Gastroesophageal sphincter (tissue), 3 donors: ENCODE measurements at regions not wholly inside any gene's neighbourhood (a gene's known extent, or its start where the extent isn't known, plus 50 kb on each side); places are given as distances from the start of the nearest gene placed in this dataset.

Source experiments
- CTCF ChIP-seq, 4 experiments: fragments of 200-600 bp in 2 of 4; fragments of 450-650 bp in 2 of 4; sonication (generic) in 1 of 4; IDR thresholded peaks; one replicate each; pipeline ENCODE4 v1.5.1; 2017 to 2019; ENCODE audit warnings: antibody characterized with exemption in 4 of 4, mild to moderate bottlenecking in 2 of 4, moderate library complexity in 2 of 4
- POLR2AphosphoS5 ChIP-seq: sonication (generic); formaldehyde crosslinking; IDR thresholded peaks from one replicate; pipeline ENCODE4 v1.6.1; 2017; ENCODE audit warnings: antibody characterized with exemption

- TF ChIP-seq CTCF (IDR thresholded peaks at IDR 0.05) (no peak), POLR2AphosphoS5 (no peak)
Measured at GRCh38 chr11:127629200-127629599, 628.6 kb upstream of the KIRREL3 start.
